DND-41 (cell line): ENCODE measurements at regions not wholly inside any gene's neighbourhood (a gene's known extent, or its start where the extent isn't known, plus 50 kb on each side); places are given as distances from the start of the nearest gene placed in this dataset.
"Not testable (repeated sequence)": the region's sequence is repeated elsewhere in the genome, so short reads cannot be mapped to it uniquely, and the experiment has no call there.

ENCODE experiments used
- ATAC-seq: fragments of 200-7000 bp; cut with Tn5 transposase; 3 replicates; pipeline ENCODE4 v1.9.1; 2021; ENCODE audit warnings: low read depth; ENCODE audit not compliant: insufficient read depth
- DNase-seq: peaks from one replicate; pipeline ENCODE4 v3.0.0-alpha.2; 2020
- H2AFZ ChIP-seq: 2 replicates; pipeline ENCODE4 v1.6.0; 2012; ENCODE audit warnings: low read depth, low read length
- H3K27ac ChIP-seq: 2 replicates; pipeline ENCODE4 v1.5.1; 2012; ENCODE audit warnings: low read length, inconsistent platforms
- H3K27me3 ChIP-seq: fragments of 200-600 bp; sonication (generic); 2 replicates; pipeline ENCODE4 v1.6.0; 2012; ENCODE audit warnings: low read length, mild to moderate bottlenecking, inconsistent platforms; ENCODE audit not compliant: insufficient read depth, poor library complexity
- H3K36me3 ChIP-seq: 2 replicates; pipeline ENCODE4 v1.5.1; 2012; ENCODE audit warnings: low read length, inconsistent platforms; ENCODE audit not compliant: insufficient read depth
- H3K4me1 ChIP-seq: 2 replicates; pipeline ENCODE4 v1.5.1; 2012; ENCODE audit warnings: mild to moderate bottlenecking, low read length; ENCODE audit not compliant: insufficient read depth
- H3K4me2 ChIP-seq: 2 replicates; pipeline ENCODE4 v1.6.0; 2012; ENCODE audit warnings: mild to moderate bottlenecking, moderate library complexity, low read length, inconsistent platforms; ENCODE audit not compliant: insufficient read depth
- H3K4me3 ChIP-seq, 2 experiments: fragments of 200-600 bp in 1 of 2; shearing (Covaris generic) in 1 of 2; 2 replicates each; pipeline ENCODE4 v1.5.1; 2012 to 2016; ENCODE audit warnings: inconsistent platforms in 2 of 2, low read length in 2 of 2, mild to moderate bottlenecking in 2 of 2, low read depth in 1 of 2, moderate library complexity in 1 of 2
- H3K79me2 ChIP-seq: 2 replicates; pipeline ENCODE4 v1.6.0; 2012; ENCODE audit warnings: low read length, inconsistent platforms; ENCODE audit not compliant: insufficient read depth
- H3K9ac ChIP-seq: 2 replicates; pipeline ENCODE4 v1.6.0; 2012; ENCODE audit warnings: low read depth, mild to moderate bottlenecking, inconsistent platforms, low read length, moderate library complexity
- H3K9me3 ChIP-seq: 2 replicates; pipeline ENCODE4 v1.5.1; 2012; ENCODE audit warnings: low read length, moderate library complexity, mild to moderate bottlenecking, inconsistent platforms; ENCODE audit not compliant: insufficient read depth, severe bottlenecking
- H4K20me1 ChIP-seq: 2 replicates; pipeline ENCODE4 v1.6.0; 2012; ENCODE audit warnings: low read length; ENCODE audit not compliant: insufficient read depth
- EZH2 ChIP-seq: IDR thresholded peaks from 3 replicates; pipeline ENCODE4 v1.6.1; 2012; ENCODE audit warnings: borderline replicate concordance, low read depth, mild to moderate bottlenecking, moderate library complexity, low read length, inconsistent platforms; ENCODE audit not compliant: severe bottlenecking
- TF ChIP-seq, protein P1 (sequence below): IDR thresholded peaks from 2 replicates; pipeline ENCODE4 v1.5.1; 2012; ENCODE audit warnings: borderline replicate concordance, low read length, moderate library complexity, mild to moderate bottlenecking; ENCODE audit not compliant: poor library complexity, severe bottlenecking; ENCODE audit errors: extremely low read depth

DNA sequence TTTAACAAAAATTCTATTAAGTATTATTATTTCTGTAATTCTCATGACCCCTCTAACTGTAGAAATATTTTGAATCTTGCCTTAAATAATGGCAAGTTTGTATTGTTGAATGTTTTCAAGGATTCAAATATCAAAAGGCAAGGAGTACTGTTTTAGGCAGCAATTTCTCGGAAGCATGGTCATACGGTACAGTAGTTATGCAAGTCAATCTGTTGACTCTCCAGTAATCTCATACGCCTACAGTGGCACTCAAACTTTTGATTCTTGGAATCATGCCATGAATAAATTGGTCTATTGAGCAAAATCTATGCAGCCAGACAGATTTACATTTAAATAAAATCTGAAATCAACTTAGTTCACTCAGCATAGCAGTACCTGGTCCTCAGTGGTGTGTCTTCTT, 139.6 kb upstream of the FAM47C start:
- no peaks in the 10 kb centered on the region for H3K79me2 ChIP-seq
- no peak overlapping the region for H3K4me2 ChIP-seq
- H3K27ac ChIP-seq: no peak overlapping the region
- no peak overlapping the region for H2AFZ ChIP-seq
- H4K20me1 ChIP-seq: no peaks in the 10 kb centered on the region
- no peak overlapping the region for H3K9ac ChIP-seq
- H3K36me3 ChIP-seq: no peaks in the 10 kb centered on the region
- DNase-seq (no peak), ATAC-seq (no peak)
- no peaks in the 10 kb centered on the region for H3K4me1 ChIP-seq
- no peaks in the 10 kb centered on the region for H3K9me3 ChIP-seq
- H3K27me3 ChIP-seq: no peaks in the 10 kb centered on the region
- no peak for TF ChIP-seq EZH2
- TF ChIP-seq, protein P1, sequence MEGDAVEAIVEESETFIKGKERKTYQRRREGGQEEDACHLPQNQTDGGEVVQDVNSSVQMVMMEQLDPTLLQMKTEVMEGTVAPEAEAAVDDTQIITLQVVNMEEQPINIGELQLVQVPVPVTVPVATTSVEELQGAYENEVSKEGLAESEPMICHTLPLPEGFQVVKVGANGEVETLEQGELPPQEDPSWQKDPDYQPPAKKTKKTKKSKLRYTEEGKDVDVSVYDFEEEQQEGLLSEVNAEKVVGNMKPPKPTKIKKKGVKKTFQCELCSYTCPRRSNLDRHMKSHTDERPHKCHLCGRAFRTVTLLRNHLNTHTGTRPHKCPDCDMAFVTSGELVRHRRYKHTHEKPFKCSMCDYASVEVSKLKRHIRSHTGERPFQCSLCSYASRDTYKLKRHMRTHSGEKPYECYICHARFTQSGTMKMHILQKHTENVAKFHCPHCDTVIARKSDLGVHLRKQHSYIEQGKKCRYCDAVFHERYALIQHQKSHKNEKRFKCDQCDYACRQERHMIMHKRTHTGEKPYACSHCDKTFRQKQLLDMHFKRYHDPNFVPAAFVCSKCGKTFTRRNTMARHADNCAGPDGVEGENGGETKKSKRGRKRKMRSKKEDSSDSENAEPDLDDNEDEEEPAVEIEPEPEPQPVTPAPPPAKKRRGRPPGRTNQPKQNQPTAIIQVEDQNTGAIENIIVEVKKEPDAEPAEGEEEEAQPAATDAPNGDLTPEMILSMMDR: no peak
- H3K4me3 ChIP-seq: no peak overlapping the region

- no peak overlapping the region for H3K9ac ChIP-seq
- H3K79me2 ChIP-seq: no peaks in the 10 kb centered on the region
- H2AFZ ChIP-seq: no peak overlapping the region
- H3K36me3 ChIP-seq: no peaks in the 10 kb centered on the region
- no peaks in the 10 kb centered on the region for H3K4me1 ChIP-seq
- DNase-seq: no peak
- no peaks in the 10 kb centered on the region for H4K20me1 ChIP-seq
- H3K27ac ChIP-seq: no peak overlapping the region
- H3K9me3 ChIP-seq: no peaks in the 10 kb centered on the region
- no peak overlapping the region for H3K4me3 ChIP-seq
- no peak for ATAC-seq
- no peak overlapping the region for H3K4me2 ChIP-seq
- H3K27me3 ChIP-seq: no peaks in the 10 kb centered on the region
- TF ChIP-seq EZH2: no peak
- TF ChIP-seq, protein P1: no peak
These were observed 138.7 kb upstream of the FAM47C start for GRCh38 chrX:36869457-36869856.

DNA sequence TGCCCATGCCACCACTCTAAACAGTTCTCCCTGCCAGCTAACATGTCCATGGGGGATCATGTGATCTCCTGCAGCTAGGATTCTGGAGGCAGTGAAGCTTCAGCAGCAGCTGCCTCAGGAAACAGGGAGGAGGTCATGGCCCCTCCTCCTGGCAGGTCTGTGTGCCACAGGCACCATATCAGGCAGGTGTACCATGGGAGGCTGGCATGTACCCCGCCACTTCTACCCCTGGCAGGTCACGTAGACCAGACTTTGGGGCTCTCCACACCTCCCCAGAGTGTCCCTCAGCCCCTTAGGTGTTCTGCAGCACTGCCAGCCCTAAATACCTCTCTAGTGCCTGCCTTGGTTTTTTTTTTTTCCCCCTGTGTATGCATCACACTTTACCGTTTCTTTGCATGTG, 110.5 kb upstream of the FAM47C start:
- Histone ChIP-seq H3K9me3 (no peaks in the 10 kb centered on the region), H3K27ac (no peak overlapping the region), H3K9ac (no peak overlapping the region), H3K4me2 (no peak overlapping the region), H3K36me3 (no peaks in the 10 kb centered on the region), H3K27me3 (no peaks in the 10 kb centered on the region), H3K4me3 (no peak overlapping the region), H3K79me2 (no peaks in the 10 kb centered on the region), H3K4me1 (no peaks in the 10 kb centered on the region), H2AFZ (no peak overlapping the region), H4K20me1 (no peaks in the 10 kb centered on the region)
- ATAC-seq (no peak), DNase-seq (no peak)
- no peak for TF ChIP-seq EZH2
- TF ChIP-seq, protein P1: no peak

DNA sequence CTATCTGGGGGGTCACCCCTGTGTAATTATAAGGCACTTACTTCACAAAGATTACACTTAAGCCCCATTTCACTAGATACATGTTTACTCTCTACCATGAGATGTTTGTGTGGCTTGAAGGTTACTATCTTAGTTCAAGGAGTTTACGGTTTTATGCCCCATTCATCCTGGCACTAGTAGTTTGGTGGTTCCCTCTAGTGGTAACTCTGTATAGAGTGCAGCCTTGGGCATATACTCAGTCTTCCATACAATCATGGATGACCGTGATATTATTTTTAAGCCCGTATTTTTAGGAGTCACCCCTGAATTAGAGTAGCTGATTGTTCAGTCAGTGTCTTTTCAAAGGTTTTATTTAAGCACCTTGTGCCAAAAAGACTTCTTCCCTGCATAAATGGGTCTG, 109.9 kb upstream of the FAM47C start:
- Histone ChIP-seq H2AFZ (no peak overlapping the region), H3K79me2 (no peaks in the 10 kb centered on the region), H3K27ac (no peak overlapping the region), H3K36me3 (no peaks in the 10 kb centered on the region), H4K20me1 (no peaks in the 10 kb centered on the region), H3K4me3 (no peak overlapping the region), H3K9me3 (no peaks in the 10 kb centered on the region), H3K9ac (no peak overlapping the region), H3K27me3 (no peaks in the 10 kb centered on the region), H3K4me2 (no peak overlapping the region), H3K4me1 (no peaks in the 10 kb centered on the region)
- ATAC-seq: peak; percentile 62; the same call in 2 of the 3 replicates
- TF ChIP-seq EZH2: no peak
- TF ChIP-seq, protein P1: peak; percentile 57
- DNase-seq: no peak

DNA sequence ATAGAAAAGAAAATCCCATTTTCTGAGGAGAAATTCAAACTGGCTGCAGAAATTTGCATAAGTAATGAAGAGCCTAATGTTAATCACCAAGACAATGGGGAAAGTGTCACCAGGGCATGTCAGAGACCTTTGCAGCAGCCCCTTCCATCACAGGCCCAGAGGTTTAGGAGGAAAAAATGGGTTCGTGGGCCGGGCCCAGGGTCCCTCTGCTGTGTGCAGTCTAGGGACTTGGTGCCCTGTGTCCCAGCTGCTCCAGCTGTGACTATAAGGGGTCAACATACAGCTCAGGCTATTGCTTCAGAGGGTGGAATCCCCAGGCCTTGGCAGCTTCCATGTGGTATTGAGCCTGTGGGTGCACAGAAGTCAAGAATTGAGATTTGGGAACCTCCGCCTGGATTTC, 103.6 kb upstream of the FAM47C start:
- H3K4me2 ChIP-seq, H3K9ac ChIP-seq, H3K27me3 ChIP-seq, H3K4me3 ChIP-seq, ATAC-seq, H2AFZ ChIP-seq, H3K4me1 ChIP-seq, DNase-seq, H3K79me2 ChIP-seq, H3K27ac ChIP-seq, H3K9me3 ChIP-seq, H3K36me3 ChIP-seq, H4K20me1 ChIP-seq: not testable (repeated sequence)
